Left renal pelvis (tissue), 4 donors: ENCODE measurements at regions not wholly inside any gene's neighbourhood (a gene's known extent, or its start where the extent isn't known, plus 50 kb on each side); places are given as distances from the start of the nearest gene placed in this dataset.

Experiments
- DNase-seq, 4 donors: peaks; one replicate each; pipeline ENCODE4 v3.0.0-alpha.2; 2013; ENCODE audit warnings: low read depth in 4 of 4, low spot score in 3 of 4

DNA sequence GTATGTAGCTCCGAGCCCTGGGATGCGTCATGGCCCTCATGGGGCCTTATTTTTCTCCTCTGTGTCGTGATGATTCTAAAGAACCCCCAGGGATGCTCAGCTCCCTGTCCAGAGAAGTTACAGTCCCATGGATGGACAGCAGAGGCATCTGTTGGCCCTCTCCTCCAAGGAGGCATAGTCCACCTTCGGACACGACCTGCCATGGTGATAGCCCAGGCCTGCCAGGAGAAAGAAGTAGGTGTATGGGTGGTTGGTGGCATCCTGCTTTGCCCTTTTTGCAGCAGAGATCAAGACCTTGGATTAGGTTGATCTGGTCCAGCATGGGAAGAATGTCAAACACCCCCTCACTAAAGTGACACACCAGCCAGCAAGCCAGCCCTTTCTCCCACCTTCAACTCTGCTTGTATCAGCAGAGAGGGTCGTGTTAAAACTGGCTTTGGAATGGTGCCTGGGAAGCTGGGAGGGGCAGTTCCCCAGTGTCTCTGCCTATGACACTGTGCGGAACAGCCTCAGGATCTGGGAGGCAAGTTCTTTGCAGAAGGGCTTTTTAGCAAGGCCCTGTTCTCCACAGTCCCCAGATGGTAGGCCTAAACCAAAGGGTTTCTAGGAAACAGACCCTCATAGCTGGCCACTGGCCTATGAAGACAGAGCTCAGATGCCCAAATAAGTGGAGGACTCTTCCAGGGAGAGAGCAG is 259.9 kb upstream of the RPL38 start:
- no peak for DNase-seq

DNA sequence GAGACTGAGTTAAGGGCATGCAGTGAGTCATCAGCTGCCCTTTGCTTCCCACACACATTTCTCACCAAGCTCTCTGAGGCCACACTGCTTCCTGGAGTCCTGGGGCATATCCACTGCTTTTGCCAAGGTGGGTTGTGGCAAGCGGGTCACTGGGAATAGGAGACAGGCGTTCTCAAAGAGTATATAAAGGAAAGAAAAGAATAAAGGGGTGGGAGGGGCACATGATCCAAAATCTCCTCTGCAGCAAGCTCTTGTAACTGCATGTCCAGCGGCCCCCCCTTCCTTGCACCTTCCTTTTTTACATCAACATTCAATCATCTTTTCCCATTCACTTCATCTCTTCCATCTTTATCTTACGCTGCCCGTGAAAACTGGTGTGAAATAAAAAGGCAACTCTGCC is 259.1 kb upstream of the RPL38 start:
- no peak for DNase-seq

DNA sequence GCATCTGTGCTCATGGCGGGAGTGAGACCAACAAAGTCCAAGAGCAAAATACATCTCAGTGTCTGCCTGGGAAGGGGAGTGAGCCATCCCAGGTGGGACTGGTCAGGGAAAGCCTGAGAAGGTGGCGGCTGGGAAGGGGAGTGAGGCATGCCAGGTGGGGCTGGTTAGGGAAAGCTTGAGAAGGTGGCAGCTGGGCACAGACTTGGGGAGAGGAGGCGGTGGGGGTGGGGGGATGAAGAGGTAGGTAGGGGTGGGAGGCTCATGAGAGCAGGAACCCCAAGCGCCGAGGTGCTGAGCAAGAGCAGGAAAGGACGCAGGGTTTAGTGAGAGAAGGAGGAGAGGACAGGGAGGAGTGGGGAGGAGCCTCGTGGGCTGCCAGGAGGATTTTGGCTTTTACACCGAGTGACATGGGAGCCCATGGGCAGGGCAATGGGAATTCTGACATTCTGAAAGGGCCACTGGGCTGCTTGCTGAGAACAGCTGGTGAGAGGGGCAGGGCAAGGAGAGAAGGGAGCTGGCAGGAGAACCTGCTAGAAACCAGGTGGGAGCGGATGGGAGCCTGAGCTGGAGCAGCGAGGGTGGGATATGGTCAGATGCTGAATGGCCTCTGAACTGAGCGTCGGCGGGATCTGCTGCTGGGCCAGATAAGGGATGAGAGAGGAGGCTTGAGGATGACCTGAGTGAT is 256.1 kb upstream of the RPL38 start:
- no peak for DNase-seq

DNA sequence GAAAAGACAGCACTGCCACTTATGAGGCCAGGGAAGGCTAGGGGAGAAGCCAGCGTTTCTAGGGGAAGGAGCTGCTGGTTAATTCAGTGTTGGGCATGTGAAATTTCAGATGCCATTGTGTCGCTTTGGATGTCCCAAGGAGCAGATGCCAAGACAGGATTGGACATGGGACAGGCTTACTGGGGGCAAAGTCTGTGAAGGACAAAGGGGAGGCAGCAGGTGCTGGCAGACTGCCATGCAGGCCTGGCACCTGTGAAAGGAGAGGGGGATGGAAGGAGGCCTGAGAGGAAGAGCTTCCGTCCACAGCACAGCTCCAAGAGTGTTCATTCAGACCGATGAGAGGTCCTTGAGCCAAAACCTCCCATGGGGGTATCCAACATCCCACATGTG is 255.5 kb upstream of the RPL38 start:
- no peak for DNase-seq

DNA sequence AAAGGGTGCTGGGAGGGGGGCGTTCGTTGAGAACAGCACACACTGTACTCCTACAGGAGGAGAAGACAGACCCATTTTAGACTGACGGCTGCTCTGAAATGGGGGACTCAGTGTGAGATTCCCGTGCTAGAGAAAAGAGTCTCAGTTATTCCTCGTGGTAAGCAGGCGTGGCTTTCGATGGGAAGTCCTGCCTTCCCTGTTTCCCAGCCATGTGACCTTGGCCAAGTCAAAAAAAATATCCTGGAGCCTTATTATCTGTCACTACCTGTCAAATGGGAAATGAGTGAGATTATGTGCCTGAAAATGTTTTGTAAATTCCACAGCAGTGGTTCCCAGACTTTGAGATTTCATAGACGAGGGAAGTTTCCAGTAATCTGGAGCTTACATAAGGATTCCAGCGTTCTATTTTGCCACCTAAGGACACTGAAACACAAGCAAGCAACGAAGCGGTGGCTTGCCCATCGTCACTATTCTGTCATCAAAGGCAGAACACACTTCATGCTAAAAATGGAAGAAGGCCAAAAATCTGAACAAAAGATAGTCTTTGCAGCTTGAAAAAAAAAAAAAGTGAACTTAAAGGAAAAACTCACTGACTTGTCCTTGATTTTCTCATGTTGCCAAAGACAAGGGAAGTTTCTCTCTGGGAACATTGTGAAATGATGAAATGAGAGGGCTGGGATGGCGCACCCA is 253.4 kb upstream of the RPL38 start:
- DNase-seq: no peak

DNA sequence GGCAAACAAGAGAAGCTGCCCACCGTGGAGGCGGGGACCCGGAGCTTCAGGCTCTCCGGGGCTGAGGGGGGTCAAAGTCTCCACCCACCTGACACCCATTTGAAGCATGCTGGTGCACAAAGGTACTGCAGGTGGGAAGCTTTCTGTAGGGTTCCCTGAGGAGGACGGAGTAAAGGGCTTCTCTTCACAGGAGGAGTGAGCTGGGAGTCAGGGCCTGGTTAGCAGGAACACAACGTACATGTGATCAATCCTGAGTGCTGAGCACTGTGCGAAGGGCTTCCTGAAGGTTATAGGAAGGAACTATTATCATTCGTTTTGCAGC is 252.9 kb upstream of the RPL38 start:
- DNase-seq: no peak

DNA sequence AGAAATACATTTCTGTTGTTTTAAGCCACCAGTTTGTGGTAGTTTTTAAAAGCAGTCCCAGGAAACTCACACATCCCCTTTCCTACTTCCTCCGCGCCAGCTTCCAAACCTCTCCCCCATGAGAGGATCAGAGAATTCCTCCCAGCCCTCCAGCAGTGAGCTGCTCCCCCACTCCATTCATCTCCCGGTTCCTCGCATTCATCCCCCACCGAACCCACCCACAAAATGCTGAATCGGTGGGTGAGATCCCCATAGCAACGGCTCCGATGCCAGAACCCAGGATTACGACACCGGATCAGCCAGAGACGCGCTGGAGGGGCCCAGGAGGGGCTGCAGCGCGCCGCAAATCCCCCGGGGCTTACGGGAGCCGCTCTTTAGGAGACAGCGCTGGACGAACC is 251.4 kb upstream of the RPL38 start:
- DNase-seq: no peak

DNA sequence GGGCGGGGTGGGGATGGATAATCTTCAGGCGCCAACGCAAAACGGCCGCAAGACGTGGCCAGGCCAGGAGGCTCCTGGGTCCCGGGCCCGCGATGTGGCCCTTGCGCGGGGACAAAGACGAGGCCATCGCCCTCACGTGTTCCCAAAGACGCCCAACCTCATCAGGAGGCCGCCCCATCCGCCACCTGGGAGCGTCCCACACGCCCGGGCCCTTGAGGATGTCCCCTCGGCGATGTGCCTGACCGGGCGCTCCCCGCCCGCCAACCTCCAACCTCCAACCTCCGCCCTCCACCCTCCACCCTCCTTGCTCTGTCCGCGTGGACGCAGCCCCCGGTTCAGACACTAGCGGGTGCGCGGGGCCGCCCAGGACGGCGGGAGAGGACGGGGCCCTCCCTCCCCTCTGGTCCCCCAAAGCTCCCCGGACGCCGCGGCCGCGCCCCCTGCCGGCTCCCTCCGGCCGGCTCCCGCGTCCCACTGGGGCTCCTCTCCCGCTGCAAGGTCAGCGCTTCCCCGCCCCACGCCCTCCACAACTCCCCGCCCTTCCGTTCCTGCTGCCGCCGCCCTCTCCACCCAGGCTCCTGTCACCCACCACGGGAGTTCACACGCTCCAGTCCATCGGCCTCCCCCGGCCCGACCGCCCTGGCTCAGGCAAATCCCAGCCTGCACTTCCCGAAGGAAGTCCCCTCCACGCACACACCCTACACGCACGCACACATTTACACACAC is 250.8 kb upstream of the RPL38 start:
- DNase-seq: no peak

DNA sequence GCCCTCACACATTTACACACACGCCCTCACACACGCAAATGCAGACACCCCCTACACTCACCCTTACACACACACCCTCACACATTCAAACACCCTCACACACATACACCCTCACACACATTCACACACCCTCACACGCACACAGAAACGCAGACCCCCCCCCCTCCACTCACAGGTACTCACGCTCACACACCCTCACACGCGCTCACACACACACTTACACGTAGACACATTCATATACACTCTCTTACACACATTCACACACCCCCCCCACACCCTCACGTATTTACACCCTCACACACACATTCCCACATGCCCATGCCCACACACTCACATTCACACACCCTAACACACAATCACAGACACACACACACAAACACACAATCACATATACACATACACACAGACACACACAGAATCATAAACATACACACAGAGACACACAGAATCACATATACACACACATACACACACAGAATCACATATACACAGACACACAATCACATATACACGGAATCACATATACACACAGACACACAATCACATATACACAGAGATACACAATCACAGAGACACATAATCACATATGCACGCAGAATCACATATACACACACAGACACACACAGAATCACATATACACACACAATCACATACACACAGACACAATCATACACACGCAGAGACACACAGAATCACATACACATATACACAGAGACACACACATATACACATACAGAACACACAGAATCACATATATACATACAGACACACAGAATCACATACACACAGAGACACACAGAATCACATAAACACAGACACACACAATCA is 250.1 kb upstream of the RPL38 start:
- DNase-seq: no peak

DNA sequence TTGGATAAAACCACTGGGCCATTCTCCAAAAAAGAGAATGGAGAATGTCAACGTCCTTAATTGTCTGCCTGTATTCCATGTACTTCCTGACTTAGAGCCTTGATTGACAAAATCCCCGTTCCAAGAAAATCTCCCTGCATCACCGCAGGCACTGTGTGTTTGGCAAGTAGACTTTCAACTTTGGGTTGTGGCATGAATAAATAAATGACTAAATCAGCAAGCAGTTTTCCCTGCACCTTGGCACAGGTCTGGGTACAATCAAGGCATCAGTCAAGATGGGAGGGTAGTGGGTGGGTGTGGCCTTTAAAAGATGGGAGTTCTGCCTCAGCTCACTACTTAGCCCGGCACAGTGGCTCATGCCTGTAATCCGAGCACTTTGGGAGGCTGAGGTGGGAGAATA is 248.5 kb upstream of the RPL38 start:
- DNase-seq: no peak

DNA sequence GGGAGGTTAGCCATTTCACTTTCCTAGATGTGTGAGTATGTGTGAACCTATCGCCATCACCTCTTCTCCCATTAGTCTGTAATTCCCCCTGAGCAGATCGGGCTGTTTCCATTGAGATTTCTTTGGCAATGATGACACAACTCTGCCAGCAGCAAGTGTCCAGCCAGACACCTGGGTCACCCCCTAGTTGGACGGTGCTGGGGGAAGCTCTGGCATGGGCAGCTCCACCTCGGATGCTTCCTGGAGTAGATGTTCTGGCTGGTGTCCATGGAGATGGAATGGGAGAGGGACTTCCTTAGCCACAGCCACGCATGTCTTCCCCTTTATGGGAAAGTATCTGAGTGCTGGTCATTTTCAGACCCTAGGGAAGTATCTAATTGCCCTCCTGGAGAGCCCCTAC is 247.9 kb upstream of the RPL38 start:
- DNase-seq: no peak

DNA sequence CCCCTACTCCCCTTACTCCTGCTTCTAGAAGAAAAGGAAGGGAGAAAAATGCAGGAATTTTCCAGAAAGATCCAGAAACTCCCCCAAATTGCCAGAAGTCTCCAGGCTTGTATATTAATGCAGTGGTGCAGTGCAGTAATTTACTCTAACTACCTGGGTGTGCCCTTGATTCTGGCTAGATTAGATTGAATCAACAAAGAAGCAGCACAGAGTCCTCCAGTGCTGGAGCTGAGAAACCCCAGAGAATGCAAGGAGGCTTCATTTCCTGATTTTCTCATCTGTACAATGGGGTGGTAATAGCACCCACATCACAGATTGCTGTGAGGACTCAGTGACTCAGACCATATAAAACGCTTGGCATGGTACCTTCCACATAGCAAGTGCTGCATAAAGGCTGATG is 247.3 kb upstream of the RPL38 start:
- no peak for DNase-seq

DNA sequence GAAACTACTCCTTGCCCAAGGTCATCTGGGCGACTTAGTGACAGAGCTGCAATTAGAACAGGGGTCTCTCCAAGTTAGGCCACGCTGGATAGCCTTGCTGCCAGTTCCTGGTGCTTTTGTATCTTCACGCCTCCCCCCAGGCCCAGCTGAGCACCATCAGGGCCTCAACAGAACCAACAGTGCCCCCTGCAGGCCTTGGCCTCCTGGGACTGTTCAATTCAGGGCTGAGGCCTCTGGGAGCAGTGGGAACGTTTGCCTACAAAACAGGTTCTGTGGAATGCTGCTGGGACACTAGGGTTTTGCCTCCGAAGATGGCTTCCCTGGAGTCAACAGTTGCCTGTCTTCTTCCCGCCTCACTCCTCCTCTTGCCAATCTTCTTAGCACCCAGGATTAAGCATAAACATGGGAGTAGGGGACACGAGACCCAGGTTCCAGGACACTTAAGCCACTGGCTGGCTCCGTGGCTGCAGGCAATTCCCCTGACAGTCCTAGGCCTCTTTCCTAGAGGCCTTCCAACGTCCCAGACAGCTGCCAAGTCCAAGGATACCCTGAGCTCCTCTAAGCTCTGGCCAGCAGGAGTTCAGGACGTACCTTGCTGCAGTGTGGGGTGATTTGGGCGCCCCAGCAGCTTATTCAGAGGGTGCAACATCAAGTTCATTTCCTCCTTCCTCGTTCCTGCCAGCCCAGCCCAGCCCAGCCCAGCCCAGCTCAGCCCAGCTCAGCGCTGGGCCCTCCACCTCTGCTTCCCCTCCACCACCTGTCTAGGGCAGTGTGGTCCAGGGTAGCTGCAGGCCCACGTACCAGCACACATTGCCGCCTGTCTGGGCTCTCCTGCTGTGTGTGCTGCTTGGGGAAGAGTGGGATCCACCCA is 246.6 kb upstream of the RPL38 start:
- no peak for DNase-seq

DNA sequence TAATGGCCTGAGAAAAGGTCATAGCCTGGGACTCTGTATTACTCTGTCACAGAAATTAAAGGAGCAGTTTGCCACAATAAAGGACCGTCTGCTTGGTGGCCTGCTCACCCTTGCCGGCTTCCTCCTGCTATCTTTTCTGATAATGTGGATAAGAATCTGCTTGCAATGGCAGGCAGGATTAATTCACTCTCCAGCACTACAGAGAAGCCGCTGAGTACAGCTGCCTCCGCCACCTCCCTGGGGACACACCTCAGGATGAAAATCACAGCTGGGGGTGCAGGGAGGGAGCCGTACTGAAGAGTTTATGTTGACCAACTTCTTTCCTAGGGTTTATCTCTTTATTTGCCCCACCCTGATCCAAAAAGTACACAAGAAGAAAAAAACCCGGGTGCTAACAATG is 245.9 kb upstream of the RPL38 start:
- DNase-seq: no peak

DNA sequence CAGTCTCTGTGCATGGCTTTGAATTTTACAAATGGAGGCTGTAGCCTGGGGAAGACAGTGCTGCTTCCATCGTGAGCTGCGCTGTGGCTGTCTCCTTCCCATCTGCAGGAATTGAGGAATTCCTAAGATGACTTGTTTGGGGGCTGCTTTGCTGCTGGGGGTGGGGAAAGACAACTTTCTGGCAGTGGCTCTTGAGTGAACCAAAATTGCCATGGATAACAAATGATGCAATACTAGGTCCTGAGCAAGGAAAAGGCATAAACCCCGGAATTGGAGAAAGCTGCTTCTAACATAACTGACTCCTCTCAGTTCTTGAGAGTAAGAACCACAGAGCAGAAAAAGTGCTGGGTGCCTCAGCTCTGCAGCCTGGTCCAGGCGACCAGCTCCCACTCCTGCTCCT is 245.0 kb upstream of the RPL38 start:
- no peak for DNase-seq

DNA sequence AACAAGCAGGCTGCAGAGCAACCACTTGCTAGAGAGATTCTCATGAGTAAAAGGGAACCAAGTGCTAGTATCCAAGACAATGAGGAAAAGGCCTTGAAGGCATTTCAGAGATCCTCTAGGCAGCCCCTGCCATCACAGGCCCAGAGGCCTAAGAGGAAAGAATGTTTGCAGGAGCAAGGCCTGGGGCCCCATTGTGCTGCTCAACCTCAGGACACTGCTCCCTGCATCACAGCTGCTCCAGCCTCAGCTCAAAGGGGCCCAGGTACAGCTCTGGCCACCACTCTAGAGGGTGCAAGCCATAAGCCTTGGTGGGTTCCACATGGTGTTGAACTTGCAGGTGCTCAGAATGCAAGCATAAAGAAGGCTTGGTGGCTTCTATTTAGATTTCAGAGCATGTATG is 243.0 kb upstream of the RPL38 start:
- no peak for DNase-seq

DNA sequence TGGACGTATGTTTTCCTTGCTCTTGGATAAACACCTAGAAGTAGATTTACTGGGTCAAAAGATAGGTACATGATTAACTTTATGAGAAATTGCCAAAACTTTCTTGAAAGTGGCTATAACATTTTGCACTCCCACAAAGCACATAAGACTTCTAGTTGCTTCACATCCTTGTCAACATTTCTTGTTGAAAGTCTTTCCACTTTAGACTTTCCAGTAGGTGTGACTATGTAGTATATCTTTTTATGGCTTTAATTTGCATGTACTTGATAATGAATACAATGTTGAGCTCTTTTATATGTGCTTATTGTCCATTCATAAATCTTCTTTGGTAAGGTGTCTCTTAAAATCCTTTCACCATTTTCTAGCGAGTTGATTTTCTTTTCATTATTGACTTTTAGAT is 241.2 kb upstream of the RPL38 start:
- no peak for DNase-seq

DNA sequence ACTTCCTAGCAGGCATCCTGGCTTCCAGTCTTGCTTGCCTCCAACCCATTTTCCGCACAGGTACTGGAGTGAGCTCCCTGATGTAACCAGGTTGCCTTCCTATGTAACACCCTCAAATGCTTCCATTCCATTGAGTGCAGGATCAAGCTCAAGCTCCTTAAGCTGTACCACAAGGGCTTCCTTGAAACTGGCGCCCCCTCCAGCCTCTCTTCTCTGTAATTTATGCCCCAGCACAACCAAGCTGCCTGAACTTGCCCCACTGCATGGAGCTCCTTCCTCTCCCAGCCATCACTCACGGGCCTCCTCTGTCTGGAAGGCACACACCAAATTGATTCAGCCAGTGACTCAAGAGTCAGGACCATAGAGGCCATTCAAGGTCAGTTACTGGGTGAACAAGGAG is 234.8 kb upstream of the RPL38 start:
- no peak for DNase-seq

DNA sequence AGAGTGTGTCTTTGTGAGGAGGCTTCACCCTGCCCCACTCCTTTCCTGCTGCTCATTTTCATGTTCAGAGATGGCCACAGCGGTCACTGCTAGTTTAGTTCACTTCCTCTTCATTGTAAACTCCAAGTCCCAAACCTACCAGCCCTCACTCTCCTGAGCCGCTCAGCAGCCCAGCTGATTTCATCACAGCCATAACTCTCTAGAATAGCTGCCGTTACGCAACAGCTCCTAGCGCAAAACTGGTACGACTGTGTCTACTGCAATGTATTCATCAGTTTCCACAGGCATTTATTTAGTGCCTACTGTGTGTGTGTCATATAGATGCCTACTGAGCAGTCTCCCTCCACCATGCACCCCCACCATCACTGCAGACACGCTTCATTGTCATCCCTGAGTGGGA is 233.5 kb upstream of the RPL38 start:
- DNase-seq: no peak

DNA sequence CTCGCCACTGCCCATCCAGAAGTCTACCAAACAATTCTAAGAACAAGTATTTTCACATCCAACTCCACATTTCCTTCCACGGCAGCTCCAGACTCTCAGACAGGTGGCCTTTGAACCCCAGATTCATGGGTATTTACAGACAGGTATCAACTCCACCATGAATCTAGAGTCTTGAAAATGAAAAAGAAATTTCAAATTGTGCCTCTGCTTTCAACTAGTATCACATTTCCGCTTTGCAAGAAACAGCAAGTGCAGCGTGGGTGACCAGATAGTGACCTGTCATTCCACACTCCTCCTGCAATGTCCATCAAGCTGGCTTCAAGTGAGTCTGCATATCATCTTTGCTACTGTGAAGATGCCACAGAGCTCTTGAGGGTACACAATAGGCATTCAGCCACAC is 232.4 kb upstream of the RPL38 start:
- no peak for DNase-seq
